ENCODE measurements at regions not wholly inside any gene's neighbourhood (a gene's known extent, or its start where the extent isn't known, plus 50 kb on each side); places are given as distances from the start of the nearest gene placed in this dataset.

GRCh38 chr16:5826332-5826731 is 728.7 kb upstream of the EEF2KMT start:
- FAIRE-seq (no peak), DNase-seq (no peak)
- TF ChIP-seq CTCF (IDR thresholded peaks at IDR 0.05; ENCODE audit: borderline replicate concordance, extremely low read depth, insufficient read depth) = no peak
- no peak overlapping the region for H3K27ac ChIP-seq (ENCODE audit: low read depth in 2 of 2, low read length in 2 of 2)
- intact Hi-C loops (cut with DNase I) = no loop called here
- H3K27me3 ChIP-seq (ENCODE audit: control insufficient read depth, insufficient read depth, low read length) = no peaks in the 10 kb centered on the region
- no peaks in the 10 kb centered on the region for H3K4me1 ChIP-seq (ENCODE audit: control insufficient read depth in 2 of 3, insufficient read depth in 2 of 3, low read depth in 1 of 3, low read length in 3 of 3)
- H3K4me3 ChIP-seq (ENCODE audit: low read length in 3 of 3) = no peak overlapping the region
- no peak overlapping the region for H3K9ac ChIP-seq (ENCODE audit: low read length in 3 of 3)
- H3K36me3 ChIP-seq (ENCODE audit: control insufficient read depth in 2 of 3, insufficient read depth in 3 of 3, low read length in 3 of 3) = no peaks in the 10 kb centered on the region
- no peaks in the 10 kb centered on the region for H3K9me3 ChIP-seq (ENCODE audit: control insufficient read depth in 2 of 3, insufficient read depth in 1 of 3, low read length in 3 of 3)

GRCh38 chr16:5820472-5820871 is 722.9 kb upstream of the EEF2KMT start:
- Histone ChIP-seq H3K4me1 (ENCODE audit: control insufficient read depth in 2 of 3, insufficient read depth in 2 of 3, low read depth in 1 of 3, low read length in 3 of 3) (no peaks in the 10 kb centered on the region), H3K4me3 (ENCODE audit: low read length in 3 of 3) (no peak overlapping the region), H3K27ac (ENCODE audit: low read depth in 2 of 2, low read length in 2 of 2) (no peak overlapping the region), H3K9ac (ENCODE audit: low read length in 3 of 3) (no peak overlapping the region), H3K9me3 (ENCODE audit: control insufficient read depth in 2 of 3, insufficient read depth in 1 of 3, low read length in 3 of 3) (no peaks in the 10 kb centered on the region), H3K27me3 (ENCODE audit: control insufficient read depth, insufficient read depth, low read length) (no peaks in the 10 kb centered on the region), H3K36me3 (ENCODE audit: control insufficient read depth in 2 of 3, insufficient read depth in 3 of 3, low read length in 3 of 3) (no peaks in the 10 kb centered on the region)
- FAIRE-seq (no peak), DNase-seq (no peak)
- no peak for TF ChIP-seq CTCF (IDR thresholded peaks at IDR 0.05; ENCODE audit: borderline replicate concordance, extremely low read depth, insufficient read depth)
- intact Hi-C loops (cut with DNase I) = no loop called here

- Histone ChIP-seq H3K4me3 (ENCODE audit: low read length in 3 of 3) (no peak overlapping the region), H3K27me3 (ENCODE audit: control insufficient read depth, insufficient read depth, low read length) (no peaks in the 10 kb centered on the region), H3K27ac (ENCODE audit: low read depth in 2 of 2, low read length in 2 of 2) (no peak overlapping the region), H3K9ac (ENCODE audit: low read length in 3 of 3) (no peak overlapping the region), H3K9me3 (ENCODE audit: control insufficient read depth in 2 of 3, insufficient read depth in 1 of 3, low read length in 3 of 3) (no peaks in the 10 kb centered on the region), H3K36me3 (ENCODE audit: control insufficient read depth in 2 of 3, insufficient read depth in 3 of 3, low read length in 3 of 3) (no peaks in the 10 kb centered on the region), H3K4me1 (ENCODE audit: control insufficient read depth in 2 of 3, insufficient read depth in 2 of 3, low read depth in 1 of 3, low read length in 3 of 3) (no peaks in the 10 kb centered on the region)
- TF ChIP-seq CTCF (IDR thresholded peaks at IDR 0.05; ENCODE audit: borderline replicate concordance, extremely low read depth, insufficient read depth) = no peak
- FAIRE-seq (no peak), DNase-seq (no peak)
- intact Hi-C loops (cut with DNase I) = no loop called here
These were observed 718.1 kb upstream of the EEF2KMT start for GRCh38 chr16:5815570-5816237.

GRCh38 chr16:5801396-5801795 is 703.8 kb upstream of the EEF2KMT start:
- intact Hi-C loops (cut with DNase I) = no loop called here
- no peak overlapping the region for H3K27ac ChIP-seq (ENCODE audit: low read depth in 2 of 2, low read length in 2 of 2)
- no peak for DNase-seq
- no peaks in the 10 kb centered on the region for H3K4me1 ChIP-seq (ENCODE audit: control insufficient read depth in 2 of 3, insufficient read depth in 2 of 3, low read depth in 1 of 3, low read length in 3 of 3)
- H3K27me3 ChIP-seq (ENCODE audit: control insufficient read depth, insufficient read depth, low read length) = no peaks in the 10 kb centered on the region
- FAIRE-seq = no peak
- peaks cover 0 to 11% (median 5%) of the 10 kb centered on the region in 3 donors for H3K9me3 ChIP-seq (ENCODE audit: control insufficient read depth in 2 of 3, insufficient read depth in 1 of 3, low read length in 3 of 3)
- no peaks in the 10 kb centered on the region for H3K36me3 ChIP-seq (ENCODE audit: control insufficient read depth in 2 of 3, insufficient read depth in 3 of 3, low read length in 3 of 3)
- TF ChIP-seq CTCF (IDR thresholded peaks at IDR 0.05; ENCODE audit: borderline replicate concordance, extremely low read depth, insufficient read depth) = no peak
- no peak overlapping the region for H3K4me3 ChIP-seq (ENCODE audit: low read length in 3 of 3)
- H3K9ac ChIP-seq (ENCODE audit: low read length in 3 of 3) = no peak overlapping the region
